Retinal pigment epithelial cell (primary cell): ENCODE measurements at regions not wholly inside any gene's neighbourhood (a gene's known extent, or its start where the extent isn't known, plus 50 kb on each side); places are given as distances from the start of the nearest gene placed in this dataset.

ENCODE experiments used
- DNase-seq: peaks from one replicate; pipeline ENCODE4 v3.0.0-alpha.2; 2010; ENCODE audit warnings: low read depth
- H3K4me3 ChIP-seq: 2 replicates; pipeline ENCODE4 v1.5.1; 2011; ENCODE audit warnings: mild to moderate bottlenecking, low read length, control low read depth, moderate library complexity
- TF ChIP-seq, protein P1 (sequence below): conservative IDR thresholded peaks from 2 replicates; pipeline ENCODE4 v1.5.1; 2011; ENCODE audit warnings: low read depth, low read length, control low read depth, inconsistent platforms

DNA sequence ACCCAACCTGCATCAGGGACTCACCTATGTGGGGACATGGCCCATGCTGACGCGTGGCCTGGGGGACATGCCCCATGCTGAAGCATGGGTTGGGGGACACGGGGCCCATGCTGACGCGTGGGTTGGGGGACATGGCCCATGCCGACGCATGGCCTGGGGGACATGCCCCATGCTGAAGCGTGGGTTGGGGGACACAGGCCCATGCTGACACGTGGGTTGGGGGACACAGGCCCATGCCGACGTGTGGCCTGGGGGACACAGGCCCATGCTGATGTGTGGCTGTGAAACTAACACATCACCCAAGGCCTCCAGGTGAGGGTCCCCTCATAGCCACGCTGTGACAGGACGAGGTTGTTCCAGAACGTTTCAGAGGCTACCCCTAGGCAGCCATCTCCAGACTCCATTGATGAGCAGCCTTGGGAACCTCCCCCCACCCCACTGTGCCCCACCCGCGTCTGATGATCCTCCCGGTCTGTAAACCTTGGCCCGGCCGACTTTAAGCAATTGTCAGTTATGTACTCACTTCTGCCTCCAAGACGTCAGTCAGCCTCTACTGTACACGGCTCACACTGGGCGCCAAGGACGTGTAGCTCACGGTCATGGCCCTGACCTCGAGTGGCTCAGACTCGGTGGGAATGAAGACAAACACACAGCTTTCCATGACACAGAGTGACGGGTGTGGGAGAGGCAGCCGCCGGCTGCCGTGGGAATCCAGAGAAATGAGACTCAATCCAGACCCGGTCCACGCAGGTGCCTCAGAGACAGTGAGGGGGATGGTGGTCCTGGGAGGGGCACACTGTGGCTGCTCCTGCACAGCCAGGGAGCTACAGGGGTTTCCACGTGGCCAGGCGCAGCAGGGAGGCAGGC is 50.2 kb upstream of the SLC66A3 start:
- DNase-seq: no peak
- H3K4me3 ChIP-seq: no peak overlapping the region
- TF ChIP-seq, protein P1, sequence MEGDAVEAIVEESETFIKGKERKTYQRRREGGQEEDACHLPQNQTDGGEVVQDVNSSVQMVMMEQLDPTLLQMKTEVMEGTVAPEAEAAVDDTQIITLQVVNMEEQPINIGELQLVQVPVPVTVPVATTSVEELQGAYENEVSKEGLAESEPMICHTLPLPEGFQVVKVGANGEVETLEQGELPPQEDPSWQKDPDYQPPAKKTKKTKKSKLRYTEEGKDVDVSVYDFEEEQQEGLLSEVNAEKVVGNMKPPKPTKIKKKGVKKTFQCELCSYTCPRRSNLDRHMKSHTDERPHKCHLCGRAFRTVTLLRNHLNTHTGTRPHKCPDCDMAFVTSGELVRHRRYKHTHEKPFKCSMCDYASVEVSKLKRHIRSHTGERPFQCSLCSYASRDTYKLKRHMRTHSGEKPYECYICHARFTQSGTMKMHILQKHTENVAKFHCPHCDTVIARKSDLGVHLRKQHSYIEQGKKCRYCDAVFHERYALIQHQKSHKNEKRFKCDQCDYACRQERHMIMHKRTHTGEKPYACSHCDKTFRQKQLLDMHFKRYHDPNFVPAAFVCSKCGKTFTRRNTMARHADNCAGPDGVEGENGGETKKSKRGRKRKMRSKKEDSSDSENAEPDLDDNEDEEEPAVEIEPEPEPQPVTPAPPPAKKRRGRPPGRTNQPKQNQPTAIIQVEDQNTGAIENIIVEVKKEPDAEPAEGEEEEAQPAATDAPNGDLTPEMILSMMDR: no peak
